Stomach (tissue), 4 donors: ENCODE measurements at regions not wholly inside any gene's neighbourhood (a gene's known extent, or its start where the extent isn't known, plus 50 kb on each side); places are given as distances from the start of the nearest gene placed in this dataset.

Source experiments
- POLR2A ChIP-seq, 4 donors: fragments of 450-650 bp; IDR thresholded peaks; one replicate each; pipeline ENCODE4 v1.6.1; 2016; ENCODE audit warnings: antibody characterized with exemption in 4 of 4, control low read depth in 2 of 4, mild to moderate bottlenecking in 1 of 4, moderate library complexity in 1 of 4
- POLR2AphosphoS5 ChIP-seq, 3 donors: sonication (generic); formaldehyde crosslinking; IDR thresholded peaks; one replicate each; pipeline ENCODE4 v1.6.1; 2016; ENCODE audit warnings: antibody characterized with exemption in 3 of 3
- TF ChIP-seq, protein P1 (sequence below), 7 experiments: fragments of 450-650 bp in 4 of 7; fragments of 200-600 bp in 3 of 7; sonication (generic) in 3 of 7; IDR thresholded peaks; one replicate each; pipeline ENCODE4 v1.5.1; 2016 to 2019; ENCODE audit warnings: antibody characterized with exemption in 7 of 7, control low read depth in 2 of 7, mild to moderate bottlenecking in 1 of 7

DNA sequence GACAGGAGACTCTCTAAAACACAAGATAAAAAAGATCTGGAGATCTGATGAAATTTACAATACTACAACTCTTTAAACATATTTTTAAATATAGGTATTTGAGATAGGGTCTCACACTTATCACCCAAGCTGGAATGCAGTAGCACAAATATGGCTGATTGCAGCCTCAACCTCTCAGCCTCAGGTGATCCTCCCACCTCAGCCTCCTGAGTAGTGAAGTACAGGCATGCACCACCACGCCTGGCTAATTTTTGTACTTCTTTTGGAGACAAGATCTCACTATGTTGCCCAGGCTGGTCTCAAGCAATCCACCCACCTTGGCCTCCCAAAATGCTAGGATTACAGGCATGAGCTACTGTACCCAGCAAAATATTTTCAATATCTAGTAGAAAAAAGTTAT lies 170.0 kb upstream of the NR5A2 start:
- TF ChIP-seq POLR2A (IDR thresholded peaks at IDR 0.05) (no peak), POLR2AphosphoS5 (IDR thresholded peaks at IDR 0.05) (no peak)
- TF ChIP-seq, protein P1, sequence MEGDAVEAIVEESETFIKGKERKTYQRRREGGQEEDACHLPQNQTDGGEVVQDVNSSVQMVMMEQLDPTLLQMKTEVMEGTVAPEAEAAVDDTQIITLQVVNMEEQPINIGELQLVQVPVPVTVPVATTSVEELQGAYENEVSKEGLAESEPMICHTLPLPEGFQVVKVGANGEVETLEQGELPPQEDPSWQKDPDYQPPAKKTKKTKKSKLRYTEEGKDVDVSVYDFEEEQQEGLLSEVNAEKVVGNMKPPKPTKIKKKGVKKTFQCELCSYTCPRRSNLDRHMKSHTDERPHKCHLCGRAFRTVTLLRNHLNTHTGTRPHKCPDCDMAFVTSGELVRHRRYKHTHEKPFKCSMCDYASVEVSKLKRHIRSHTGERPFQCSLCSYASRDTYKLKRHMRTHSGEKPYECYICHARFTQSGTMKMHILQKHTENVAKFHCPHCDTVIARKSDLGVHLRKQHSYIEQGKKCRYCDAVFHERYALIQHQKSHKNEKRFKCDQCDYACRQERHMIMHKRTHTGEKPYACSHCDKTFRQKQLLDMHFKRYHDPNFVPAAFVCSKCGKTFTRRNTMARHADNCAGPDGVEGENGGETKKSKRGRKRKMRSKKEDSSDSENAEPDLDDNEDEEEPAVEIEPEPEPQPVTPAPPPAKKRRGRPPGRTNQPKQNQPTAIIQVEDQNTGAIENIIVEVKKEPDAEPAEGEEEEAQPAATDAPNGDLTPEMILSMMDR (IDR thresholded peaks at IDR 0.05), result no peak
